ENCODE measurements at regions not wholly inside any gene's neighbourhood (a gene's known extent, or its start where the extent isn't known, plus 50 kb on each side); places are given as distances from the start of the nearest gene placed in this dataset.

DNA sequence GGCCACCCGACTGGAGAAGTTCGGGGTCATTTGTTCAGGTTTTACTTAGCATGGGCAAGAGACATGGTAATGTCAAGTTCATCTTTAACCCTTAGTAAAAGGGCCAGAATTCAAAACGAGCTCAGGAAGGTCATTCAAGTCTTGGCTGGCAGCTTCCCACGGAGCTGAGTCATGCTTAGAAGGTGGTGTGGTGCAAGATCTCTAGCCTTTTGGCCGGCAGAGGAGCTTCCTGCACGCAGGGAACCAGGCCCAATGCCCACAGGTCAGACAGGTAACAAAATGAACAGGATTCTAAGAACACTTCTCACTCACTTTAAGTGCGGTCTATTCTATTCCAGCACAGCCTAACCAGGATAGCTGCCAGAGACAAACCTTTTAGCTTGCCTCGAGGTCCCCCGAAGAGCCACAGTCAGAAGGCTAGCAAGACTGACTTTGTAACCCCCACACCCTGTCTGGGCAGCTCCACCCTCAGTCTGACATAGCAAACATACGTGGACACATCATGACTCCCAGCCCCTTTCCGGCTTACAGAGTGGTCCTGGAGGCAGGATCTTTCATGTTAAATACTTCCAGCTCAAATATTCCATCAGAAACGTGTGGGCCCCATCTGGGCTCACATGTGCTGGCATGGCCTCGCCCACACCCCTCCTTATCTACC, 292.7 kb downstream of the BCL11A start:
- TF ChIP-seq, protein P1, sequence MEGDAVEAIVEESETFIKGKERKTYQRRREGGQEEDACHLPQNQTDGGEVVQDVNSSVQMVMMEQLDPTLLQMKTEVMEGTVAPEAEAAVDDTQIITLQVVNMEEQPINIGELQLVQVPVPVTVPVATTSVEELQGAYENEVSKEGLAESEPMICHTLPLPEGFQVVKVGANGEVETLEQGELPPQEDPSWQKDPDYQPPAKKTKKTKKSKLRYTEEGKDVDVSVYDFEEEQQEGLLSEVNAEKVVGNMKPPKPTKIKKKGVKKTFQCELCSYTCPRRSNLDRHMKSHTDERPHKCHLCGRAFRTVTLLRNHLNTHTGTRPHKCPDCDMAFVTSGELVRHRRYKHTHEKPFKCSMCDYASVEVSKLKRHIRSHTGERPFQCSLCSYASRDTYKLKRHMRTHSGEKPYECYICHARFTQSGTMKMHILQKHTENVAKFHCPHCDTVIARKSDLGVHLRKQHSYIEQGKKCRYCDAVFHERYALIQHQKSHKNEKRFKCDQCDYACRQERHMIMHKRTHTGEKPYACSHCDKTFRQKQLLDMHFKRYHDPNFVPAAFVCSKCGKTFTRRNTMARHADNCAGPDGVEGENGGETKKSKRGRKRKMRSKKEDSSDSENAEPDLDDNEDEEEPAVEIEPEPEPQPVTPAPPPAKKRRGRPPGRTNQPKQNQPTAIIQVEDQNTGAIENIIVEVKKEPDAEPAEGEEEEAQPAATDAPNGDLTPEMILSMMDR (IDR thresholded peaks at IDR 0.05) = no peak
- TF ChIP-seq EZH2 (IDR thresholded peaks at IDR 0.05; ENCODE audit: borderline replicate concordance, insufficient read depth, low read depth, low read length, poor library complexity, severe bottlenecking) = no peak
